Stromal cell of bone marrow (primary cell): ENCODE measurements at regions not wholly inside any gene's neighbourhood (a gene's known extent, or its start where the extent isn't known, plus 50 kb on each side); places are given as distances from the start of the nearest gene placed in this dataset.

ENCODE experiments used
- DNase-seq: peaks from one replicate; pipeline ENCODE4 v3.0.0-alpha.2; 2012; ENCODE audit warnings: low read depth

GRCh38 chr11:35077709-35078469, 61.1 kb upstream of the CD44 start:
- DNase-seq: no peak

- DNase-seq: no peak
Observed at GRCh38 chr11:35078470-35078735, 60.6 kb upstream of the CD44 start.

GRCh38 chr11:35079611-35080010, 59.4 kb upstream of the CD44 start:
- no peak for DNase-seq

- DNase-seq: peak; percentile 77
Observed at GRCh38 chr11:35082321-35083180, 56.4 kb upstream of the CD44 start.

GRCh38 chr11:35083181-35083430, 55.9 kb upstream of the CD44 start:
- no peak for DNase-seq

- peak; percentile 99 for DNase-seq
Observed at GRCh38 chr11:35083431-35084238, 55.3 kb upstream of the CD44 start.

- no peak for DNase-seq
Observed at GRCh38 chr11:35084817-35085440, 54.0 kb upstream of the CD44 start.

- no peak for DNase-seq
Observed at GRCh38 chr11:35085531-35086165, 53.3 kb upstream of the CD44 start.

- no peak for DNase-seq
Observed at GRCh38 chr11:35087648-35088047, 51.3 kb upstream of the CD44 start.

- no peak for DNase-seq
Observed at GRCh38 chr11:35088226-35088625, 50.7 kb upstream of the CD44 start.

GRCh38 chr11:35088676-35089075, 50.3 kb upstream of the CD44 start:
- no peak for DNase-seq
